ENCODE measurements at regions not wholly inside any gene's neighbourhood (a gene's known extent, or its start where the extent isn't known, plus 50 kb on each side); places are given as distances from the start of the nearest gene placed in this dataset.
A peak's percentile ranks its signal among the peaks of the same experiment; 100 is the strongest.

GRCh38 chr6:18785810-18786490 is 398.8 kb downstream of the RNF144B start:
- DNase-seq: no peak

GRCh38 chr6:18792866-18793265 is 405.7 kb downstream of the RNF144B start:
- DNase-seq: peak; percentile 52

- DNase-seq: no peak
Measured at GRCh38 chr6:18795726-18796125, 408.6 kb downstream of the RNF144B start.

- no peak for DNase-seq
Measured at GRCh38 chr6:18820725-18821124, 433.6 kb downstream of the RNF144B start.

- no peak for DNase-seq
Measured at GRCh38 chr6:18823782-18824386, 436.7 kb downstream of the RNF144B start.

GRCh38 chr6:18829272-18829870 is 442.2 kb downstream of the RNF144B start:
- peak; percentile 61 for DNase-seq

- no peak for DNase-seq
Measured at GRCh38 chr6:18835976-18836375, 448.8 kb downstream of the RNF144B start.

GRCh38 chr6:18837013-18837412 is 449.9 kb downstream of the RNF144B start:
- DNase-seq: no peak

GRCh38 chr6:18842534-18842933 is 455.4 kb downstream of the RNF144B start:
- no peak for DNase-seq

GRCh38 chr6:18845896-18846295 is 458.7 kb downstream of the RNF144B start:
- DNase-seq: no peak

- DNase-seq: no peak
Measured at GRCh38 chr6:18846327-18846726, 459.2 kb downstream of the RNF144B start.

- peak; percentile 80 for DNase-seq
Measured at GRCh38 chr6:18861204-18861603, 474.1 kb downstream of the RNF144B start.

GRCh38 chr6:18883268-18883667 is 496.1 kb downstream of the RNF144B start:
- no peak for DNase-seq

- no peak for DNase-seq
Measured at GRCh38 chr6:18883851-18884250, 496.7 kb downstream of the RNF144B start.

- no peak for DNase-seq
Measured at GRCh38 chr6:18893540-18894269, 506.6 kb downstream of the RNF144B start.

- DNase-seq: no peak
Measured at GRCh38 chr6:18897350-18897749, 510.2 kb downstream of the RNF144B start.

GRCh38 chr6:18904681-18905080 is 517.5 kb downstream of the RNF144B start:
- no peak for DNase-seq

GRCh38 chr6:18920701-18921100 is 533.6 kb downstream of the RNF144B start:
- no peak for DNase-seq

GRCh38 chr6:18931086-18931485 is 543.9 kb downstream of the RNF144B start:
- no peak for DNase-seq

GRCh38 chr6:18958146-18958545 is 571.0 kb downstream of the RNF144B start:
- DNase-seq: no peak

- no peak for DNase-seq
Measured at GRCh38 chr6:18961566-18961965, 574.4 kb downstream of the RNF144B start.

- no peak for DNase-seq
Measured at GRCh38 chr6:18962361-18962905, 575.3 kb downstream of the RNF144B start.

GRCh38 chr6:18963439-18963838 is 576.3 kb downstream of the RNF144B start:
- DNase-seq: no peak
